C4-2B (cell line): ENCODE measurements at regions not wholly inside any gene's neighbourhood (a gene's known extent, or its start where the extent isn't known, plus 50 kb on each side); places are given as distances from the start of the nearest gene placed in this dataset.

ENCODE experiments used
- CTCF ChIP-seq: fragments of 450-650 bp; conservative IDR thresholded peaks from 2 replicates; pipeline ENCODE4 v1.5.1; 2017; ENCODE audit warnings: mild to moderate bottlenecking
- ZFX ChIP-seq: fragments of 450-650 bp; IDR thresholded peaks from 2 replicates; pipeline ENCODE4 v1.6.1; 2017

- TF ChIP-seq CTCF = no peak
- TF ChIP-seq ZFX = no peak
Observed at GRCh38 chrX:22360129-22360528, 87.4 kb downstream of the CBLL2 start.
